Stimulated activated CD8-positive, alpha-beta memory T cell treated with anti-CD3 and anti-CD28 coated beads, Interleukin-15, amount 100 ng/mL, for 24 hours (primary cell): ENCODE measurements at regions not wholly inside any gene's neighbourhood (a gene's known extent, or its start where the extent isn't known, plus 50 kb on each side); places are given as distances from the start of the nearest gene placed in this dataset.
"Not testable (repeated sequence)": the region's sequence is repeated elsewhere in the genome, so short reads cannot be mapped to it uniquely, and the experiment has no call there.

Source experiments
- DNase-seq: peaks from one replicate; pipeline ENCODE4 v3.0.0-alpha.2; 2020; ENCODE audit warnings: low read depth

- DNase-seq, result no peak
These were observed 52.2 kb downstream of the ACTL7B start for GRCh38 chr9:108803428-108804065.

- no peak for DNase-seq
These were observed 52.8 kb downstream of the ACTL7B start for GRCh38 chr9:108802967-108803366.

- no peak for DNase-seq
These were observed 53.8 kb downstream of the ACTL7B start for GRCh38 chr9:108801949-108802348.

GRCh38 chr9:108800632-108801099, 55.1 kb downstream of the ACTL7B start:
- no peak for DNase-seq

GRCh38 chr9:108793573-108793972, 62.2 kb downstream of the ACTL7B start:
- DNase-seq, result no peak

- no peak for DNase-seq
These were observed 66.0 kb downstream of the ACTL7B start for GRCh38 chr9:108789742-108790141.

- no peak for DNase-seq
These were observed 68.1 kb downstream of the ACTL7B start for GRCh38 chr9:108787690-108788048.

- DNase-seq, result no peak
These were observed 68.7 kb downstream of the ACTL7B start for GRCh38 chr9:108786901-108787689.

GRCh38 chr9:108786322-108786721, 69.5 kb downstream of the ACTL7B start:
- DNase-seq, result no peak

- no peak for DNase-seq
These were observed 70.8 kb downstream of the ACTL7B start for GRCh38 chr9:108784998-108785397.

GRCh38 chr9:108783731-108784495, 71.9 kb downstream of the ACTL7B start:
- no peak for DNase-seq

GRCh38 chr9:108783326-108783725, 72.5 kb downstream of the ACTL7B start:
- DNase-seq, result no peak

GRCh38 chr9:108780942-108781734, 74.6 kb downstream of the ACTL7B start:
- no peak for DNase-seq

- no peak for DNase-seq
These were observed 76.0 kb downstream of the ACTL7B start for GRCh38 chr9:108779551-108780325.

- no peak for DNase-seq
These were observed 78.7 kb downstream of the ACTL7B start for GRCh38 chr9:108776920-108777639.

GRCh38 chr9:108775901-108776306, 79.9 kb downstream of the ACTL7B start:
- no peak for DNase-seq

- not testable (repeated sequence) for DNase-seq
These were observed 81.7 kb downstream of the ACTL7B start for GRCh38 chr9:108774088-108774487.

- no peak for DNase-seq
These were observed 83.4 kb downstream of the ACTL7B start for GRCh38 chr9:108772301-108772894.

GRCh38 chr9:108768744-108769143, 87.0 kb downstream of the ACTL7B start:
- DNase-seq, result no peak

GRCh38 chr9:108766626-108767161, 89.1 kb downstream of the ACTL7B start:
- DNase-seq, result no peak
